SK-N-SH (cell line): ENCODE measurements at regions not wholly inside any gene's neighbourhood (a gene's known extent, or its start where the extent isn't known, plus 50 kb on each side); places are given as distances from the start of the nearest gene placed in this dataset.

Experiments
- CTCF ChIP-seq: fragments of 200-600 bp; sonication (generic); IDR thresholded peaks from 2 replicates; pipeline ENCODE4 v1.6.1; 2017; ENCODE audit warnings: antibody characterized with exemption, mild to moderate bottlenecking, moderate library complexity
- EP300 ChIP-seq, 2 experiments: IDR thresholded peaks; 2 replicates each; pipeline versions ENCODE4 v1.4.0 to v1.6.1; 2012; ENCODE audit warnings: borderline replicate concordance in 1 of 2, low read depth in 1 of 2, low read length in 1 of 2
- EZH2phosphoT487 ChIP-seq: fragments of 200-600 bp; sonication (generic); IDR thresholded peaks from 2 replicates; pipeline ENCODE4 v1.6.1; 2017; ENCODE audit warnings: low read depth, mixed run types, mild to moderate bottlenecking, antibody characterized with exemption, moderate library complexity, borderline replicate concordance
- FOXJ3 ChIP-seq: sonication (generic); formaldehyde crosslinking; IDR thresholded peaks from 2 replicates; pipeline ENCODE4 v1.5.1; 2020; ENCODE audit warnings: mild to moderate bottlenecking, missing genetic modification reagents
- JUND ChIP-seq: IDR thresholded peaks from 2 replicates; pipeline ENCODE4 v1.4.0; 2012
- MAX ChIP-seq: IDR thresholded peaks from 2 replicates; pipeline ENCODE4 v1.4.0; 2012; ENCODE audit warnings: low read depth
- POLR2AphosphoS5 ChIP-seq: IDR thresholded peaks from 2 replicates; pipeline ENCODE4 v1.6.1; 2012; ENCODE audit warnings: low read depth, low read length
- RFX5 ChIP-seq: IDR thresholded peaks from 2 replicates; pipeline ENCODE4 v1.6.1; 2012; ENCODE audit warnings: mild to moderate bottlenecking, improper control_type of control experiment, low read length
- SMC3 ChIP-seq: IDR thresholded peaks from 2 replicates; pipeline ENCODE4 v1.6.1; 2012; ENCODE audit warnings: low read depth, low read length, improper control_type of control experiment
- TAF1 ChIP-seq: IDR thresholded peaks from 2 replicates; pipeline ENCODE4 v1.6.1; 2012; ENCODE audit warnings: low read depth, mild to moderate bottlenecking, low read length, moderate library complexity, borderline replicate concordance
- TCF12 ChIP-seq: IDR thresholded peaks from 2 replicates; pipeline ENCODE4 v1.4.0; 2012
- YY1 ChIP-seq: IDR thresholded peaks from 2 replicates; pipeline ENCODE4 v1.4.0; 2012; ENCODE audit warnings: low read depth, mild to moderate bottlenecking
- TF ChIP-seq, protein P1 (sequence below): IDR thresholded peaks from 2 replicates; pipeline ENCODE4; 2012

DNA sequence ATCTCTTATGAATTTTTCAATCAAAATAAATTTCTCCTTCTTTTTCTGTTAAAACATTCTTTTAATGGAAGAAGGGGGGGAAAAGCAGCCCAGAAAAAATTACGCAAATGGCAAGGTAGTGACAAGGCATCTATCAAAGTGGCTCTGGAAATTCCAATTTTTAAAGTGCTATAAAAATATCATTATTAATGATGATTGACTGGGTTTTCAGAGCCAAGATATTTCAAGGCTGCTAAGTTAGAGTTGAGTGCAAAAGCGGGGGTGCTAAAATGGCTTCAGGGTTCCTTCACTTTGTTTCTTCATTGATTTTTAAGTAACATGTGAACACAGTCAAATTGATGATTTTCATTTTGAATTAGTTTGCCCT is 171.6 kb upstream of the CITED2 start:
- no peak for TF ChIP-seq TCF12
- TF ChIP-seq MAX = no peak
- TF ChIP-seq JUND = no peak
- TF ChIP-seq CTCF = no peak
- no peak for TF ChIP-seq YY1
- no peak for TF ChIP-seq SMC3
- TF ChIP-seq EP300 (IDR thresholded peaks at IDR 0.05; ENCODE audit: borderline replicate concordance in 1 of 2, low read depth in 1 of 2, low read length in 1 of 2) = peak in 1 of 2 experiments; percentile 46; a peak in 1 of 4 replicates
- no peak for TF ChIP-seq TAF1
- no peak for TF ChIP-seq POLR2AphosphoS5
- TF ChIP-seq RFX5 = no peak
- no peak for TF ChIP-seq EZH2phosphoT487
- TF ChIP-seq FOXJ3 (CRISPR knock-in tag) = no peak
- TF ChIP-seq, protein P1, sequence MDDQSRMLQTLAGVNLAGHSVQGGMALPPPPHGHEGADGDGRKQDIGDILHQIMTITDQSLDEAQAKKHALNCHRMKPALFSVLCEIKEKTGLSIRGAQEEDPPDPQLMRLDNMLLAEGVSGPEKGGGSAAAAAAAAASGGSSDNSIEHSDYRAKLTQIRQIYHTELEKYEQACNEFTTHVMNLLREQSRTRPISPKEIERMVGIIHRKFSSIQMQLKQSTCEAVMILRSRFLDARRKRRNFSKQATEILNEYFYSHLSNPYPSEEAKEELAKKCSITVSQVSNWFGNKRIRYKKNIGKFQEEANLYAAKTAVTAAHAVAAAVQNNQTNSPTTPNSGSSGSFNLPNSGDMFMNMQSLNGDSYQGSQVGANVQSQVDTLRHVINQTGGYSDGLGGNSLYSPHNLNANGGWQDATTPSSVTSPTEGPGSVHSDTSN = peak; percentile 50; the same call in 1 of the 2 replicates
